ENCODE measurements at regions not wholly inside any gene's neighbourhood (a gene's known extent, or its start where the extent isn't known, plus 50 kb on each side); places are given as distances from the start of the nearest gene placed in this dataset.

DNA sequence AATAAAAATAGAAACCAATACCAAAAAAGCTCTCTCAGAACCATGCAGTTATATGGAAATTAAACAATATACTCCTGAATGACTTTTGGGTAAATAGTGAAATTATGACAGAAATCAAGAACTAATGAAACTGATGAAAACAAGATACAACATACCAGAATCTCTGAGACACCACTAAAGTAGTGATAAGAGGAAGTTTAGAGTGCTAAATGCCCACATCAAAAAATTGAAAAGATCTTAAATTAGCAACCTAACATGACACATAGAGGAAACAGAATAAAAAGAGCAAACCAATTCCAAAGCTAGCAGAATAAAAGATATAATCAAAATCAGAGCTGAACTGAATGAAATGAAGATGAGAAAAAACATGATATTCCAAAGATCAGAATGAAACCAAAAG, 430.9 kb downstream of the LTN1 start:
- TF ChIP-seq, protein P1, sequence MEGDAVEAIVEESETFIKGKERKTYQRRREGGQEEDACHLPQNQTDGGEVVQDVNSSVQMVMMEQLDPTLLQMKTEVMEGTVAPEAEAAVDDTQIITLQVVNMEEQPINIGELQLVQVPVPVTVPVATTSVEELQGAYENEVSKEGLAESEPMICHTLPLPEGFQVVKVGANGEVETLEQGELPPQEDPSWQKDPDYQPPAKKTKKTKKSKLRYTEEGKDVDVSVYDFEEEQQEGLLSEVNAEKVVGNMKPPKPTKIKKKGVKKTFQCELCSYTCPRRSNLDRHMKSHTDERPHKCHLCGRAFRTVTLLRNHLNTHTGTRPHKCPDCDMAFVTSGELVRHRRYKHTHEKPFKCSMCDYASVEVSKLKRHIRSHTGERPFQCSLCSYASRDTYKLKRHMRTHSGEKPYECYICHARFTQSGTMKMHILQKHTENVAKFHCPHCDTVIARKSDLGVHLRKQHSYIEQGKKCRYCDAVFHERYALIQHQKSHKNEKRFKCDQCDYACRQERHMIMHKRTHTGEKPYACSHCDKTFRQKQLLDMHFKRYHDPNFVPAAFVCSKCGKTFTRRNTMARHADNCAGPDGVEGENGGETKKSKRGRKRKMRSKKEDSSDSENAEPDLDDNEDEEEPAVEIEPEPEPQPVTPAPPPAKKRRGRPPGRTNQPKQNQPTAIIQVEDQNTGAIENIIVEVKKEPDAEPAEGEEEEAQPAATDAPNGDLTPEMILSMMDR (conservative IDR thresholded peaks at IDR 0.05), result no peak
- TF ChIP-seq ZFX (IDR thresholded peaks at IDR 0.05), result no peak
